RCC 7860 (cell line): ENCODE measurements at regions not wholly inside any gene's neighbourhood (a gene's known extent, or its start where the extent isn't known, plus 50 kb on each side); places are given as distances from the start of the nearest gene placed in this dataset.
"Not testable (repeated sequence)": the region's sequence is repeated elsewhere in the genome, so short reads cannot be mapped to it uniquely, and the experiment has no call there.

Experiments used
- DNase-seq: peaks from one replicate; pipeline ENCODE4 v3.0.0-alpha.2; 2015; ENCODE audit warnings: low spot score
- FAIRE-seq: peaks from 2 replicates; lab custom pipeline; 2012; peaks lifted over from hg19 to GRCh38; lab: Jason Lieb, UNC

- FAIRE-seq = no peak
- DNase-seq = no peak
Observed at GRCh38 chr2:13332060-13332459, 615.3 kb downstream of the TRIB2 start.

- not testable (repeated sequence) for DNase-seq
Observed at GRCh38 chr2:13334071-13334470, 617.3 kb downstream of the TRIB2 start.

GRCh38 chr2:13334545-13334944, 617.8 kb downstream of the TRIB2 start:
- DNase-seq (no peak), FAIRE-seq (no peak)

More at GRCh38 chr2:13334071-13334470, 617.3 kb downstream of the TRIB2 start:
- FAIRE-seq = peak; percentile 100

- FAIRE-seq = no peak
- no peak for DNase-seq
Observed at GRCh38 chr2:13335862-13336535, 619.3 kb downstream of the TRIB2 start.

GRCh38 chr2:13351068-13351467, 634.3 kb downstream of the TRIB2 start:
- FAIRE-seq = no peak
- no peak for DNase-seq

- no peak for FAIRE-seq
- no peak for DNase-seq
Observed at GRCh38 chr2:13353083-13353482, 636.3 kb downstream of the TRIB2 start.

- FAIRE-seq (no peak), DNase-seq (no peak)
Observed at GRCh38 chr2:13354031-13354430, 637.3 kb downstream of the TRIB2 start.

- not testable (repeated sequence) for FAIRE-seq, DNase-seq
Observed at GRCh38 chr2:13381928-13382327, 665.2 kb downstream of the TRIB2 start.

- DNase-seq, FAIRE-seq: not testable (repeated sequence)
Observed at GRCh38 chr2:13389172-13389571, 672.4 kb downstream of the TRIB2 start.

GRCh38 chr2:13390676-13391075, 673.9 kb downstream of the TRIB2 start:
- DNase-seq = no peak
- no peak for FAIRE-seq

GRCh38 chr2:13401312-13401711, 684.6 kb downstream of the TRIB2 start:
- no peak for DNase-seq
- FAIRE-seq = no peak

GRCh38 chr2:13413989-13414388, 697.3 kb downstream of the TRIB2 start:
- no peak for FAIRE-seq
- DNase-seq = no peak

GRCh38 chr2:13414897-13415296, 698.2 kb downstream of the TRIB2 start:
- DNase-seq (no peak), FAIRE-seq (no peak)

GRCh38 chr2:13433954-13434353, 717.2 kb downstream of the TRIB2 start:
- no peak for DNase-seq
- no peak for FAIRE-seq

GRCh38 chr2:13443554-13444261, 727.0 kb downstream of the TRIB2 start:
- FAIRE-seq, DNase-seq: not testable (repeated sequence)

- DNase-seq = no peak
- no peak for FAIRE-seq
Observed at GRCh38 chr2:13462464-13462863, 745.7 kb downstream of the TRIB2 start.

GRCh38 chr2:13466076-13466475, 749.3 kb downstream of the TRIB2 start:
- DNase-seq (no peak), FAIRE-seq (no peak)

GRCh38 chr2:13474538-13474937, 757.8 kb downstream of the TRIB2 start:
- FAIRE-seq = no peak
- DNase-seq = no peak

GRCh38 chr2:13480057-13480456, 763.3 kb downstream of the TRIB2 start:
- peak; percentile 43 for FAIRE-seq
- peak; percentile 10 for DNase-seq

- DNase-seq (peak; percentile 63), FAIRE-seq (no peak)
Observed at GRCh38 chr2:13481201-13481600, 764.5 kb downstream of the TRIB2 start.

GRCh38 chr2:13485256-13485655, 768.5 kb downstream of the TRIB2 start:
- DNase-seq (no peak), FAIRE-seq (no peak)

- FAIRE-seq (no peak), DNase-seq (no peak)
Observed at GRCh38 chr2:13488965-13489364, 772.2 kb downstream of the TRIB2 start.
